ENCODE measurements at regions not wholly inside any gene's neighbourhood (a gene's known extent, or its start where the extent isn't known, plus 50 kb on each side); places are given as distances from the start of the nearest gene placed in this dataset.
"Not testable (repeated sequence)": the region's sequence is repeated elsewhere in the genome, so short reads cannot be mapped to it uniquely, and the experiment has no call there.

DNA sequence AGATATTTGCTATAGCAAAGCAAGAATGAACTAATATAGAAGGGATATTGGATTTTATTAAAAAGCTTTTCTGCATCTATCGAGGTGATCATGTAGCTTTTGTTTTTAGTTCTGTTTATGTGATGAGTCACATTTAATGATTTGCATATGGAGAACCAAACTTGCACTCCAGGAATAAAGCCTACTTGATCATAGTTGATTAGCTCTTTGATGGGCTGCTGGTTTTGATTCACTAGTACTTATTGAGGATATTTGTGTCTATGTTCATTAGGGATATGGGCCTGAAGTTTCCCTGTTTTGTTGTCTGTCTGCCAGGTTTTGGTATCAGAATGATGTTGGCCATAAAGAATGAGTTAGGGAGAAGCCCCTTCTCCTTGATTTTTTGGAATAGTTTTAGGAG is 310.7 kb downstream of the ARPP21 start:
- DNase-seq = no peak

DNA sequence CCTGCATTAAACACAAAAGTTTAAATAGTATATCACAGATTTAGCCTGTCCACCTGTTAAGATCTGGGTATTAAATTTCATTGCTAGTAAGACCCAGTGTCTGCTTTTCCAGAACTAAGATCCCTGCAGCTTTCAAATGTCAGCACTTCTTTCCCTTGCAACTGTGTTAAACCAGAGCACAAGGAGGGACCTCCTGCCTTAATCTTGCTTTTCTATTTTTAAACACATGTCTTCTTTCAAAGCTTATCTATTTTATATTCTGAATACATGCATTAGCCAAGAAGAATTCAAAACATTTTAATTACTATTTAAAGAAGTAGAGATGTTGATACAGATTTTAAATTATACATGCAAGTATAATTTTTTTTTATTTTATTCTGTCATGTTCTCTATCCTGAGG is 315.1 kb downstream of the ARPP21 start:
- no peak for DNase-seq

DNA sequence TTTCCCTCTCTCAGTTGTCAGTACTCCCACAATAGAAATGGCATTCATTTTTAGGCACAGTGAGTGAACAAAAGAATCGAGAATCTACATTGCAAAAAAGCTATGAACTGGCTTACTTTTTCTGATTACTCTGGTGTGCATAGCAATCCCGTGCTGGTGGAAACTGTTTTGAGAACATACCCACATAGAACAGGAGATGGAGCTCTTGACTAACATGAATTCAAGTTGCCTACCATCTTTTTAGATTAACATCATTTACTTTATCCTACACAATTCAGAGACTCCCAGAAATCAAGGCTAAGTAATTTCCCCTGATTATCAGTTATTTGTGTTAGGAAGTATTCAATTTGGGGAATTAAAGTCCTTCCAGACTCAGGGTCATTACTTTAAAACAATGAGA is 326.6 kb downstream of the ARPP21 start:
- DNase-seq = no peak

DNA sequence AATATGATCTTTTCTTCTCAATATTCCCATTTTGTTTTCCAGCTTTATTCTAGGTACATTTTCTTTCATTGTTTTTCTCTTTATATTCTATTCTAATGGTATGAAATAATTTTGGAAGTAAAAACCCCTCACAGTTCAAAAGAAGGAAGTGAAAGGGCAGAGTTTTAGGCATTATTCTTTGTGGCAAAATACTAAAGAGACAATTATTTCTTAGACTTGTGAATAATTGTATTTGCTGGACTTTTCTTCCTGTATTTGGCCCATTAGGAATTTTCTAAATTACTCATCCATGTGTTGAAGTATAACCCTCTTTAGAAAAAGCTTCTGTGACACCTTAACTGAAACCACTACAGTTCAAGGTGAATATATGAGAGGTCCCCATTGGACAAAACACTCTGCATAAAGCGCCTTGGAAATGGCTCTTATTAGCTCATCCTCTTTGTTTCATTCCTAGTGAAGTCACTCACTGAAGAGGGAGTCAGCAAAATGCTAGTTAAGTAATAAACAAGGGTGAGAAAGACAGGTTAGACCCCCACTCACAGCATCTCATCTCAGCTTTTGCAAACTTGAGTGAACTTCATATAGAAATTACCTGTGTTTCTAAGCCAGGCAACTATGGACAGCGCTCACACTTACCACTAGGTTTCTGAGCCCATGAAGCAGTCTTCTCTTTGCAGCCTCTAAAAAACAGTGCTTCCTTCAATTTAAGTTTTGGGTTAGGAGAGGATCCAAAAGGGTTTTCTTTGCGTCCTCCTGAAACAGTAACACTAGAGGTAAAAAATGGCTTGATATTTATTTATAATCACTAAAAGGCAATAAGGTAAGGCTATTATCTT is 327.5 kb downstream of the ARPP21 start:
- DNase-seq = no peak

DNA sequence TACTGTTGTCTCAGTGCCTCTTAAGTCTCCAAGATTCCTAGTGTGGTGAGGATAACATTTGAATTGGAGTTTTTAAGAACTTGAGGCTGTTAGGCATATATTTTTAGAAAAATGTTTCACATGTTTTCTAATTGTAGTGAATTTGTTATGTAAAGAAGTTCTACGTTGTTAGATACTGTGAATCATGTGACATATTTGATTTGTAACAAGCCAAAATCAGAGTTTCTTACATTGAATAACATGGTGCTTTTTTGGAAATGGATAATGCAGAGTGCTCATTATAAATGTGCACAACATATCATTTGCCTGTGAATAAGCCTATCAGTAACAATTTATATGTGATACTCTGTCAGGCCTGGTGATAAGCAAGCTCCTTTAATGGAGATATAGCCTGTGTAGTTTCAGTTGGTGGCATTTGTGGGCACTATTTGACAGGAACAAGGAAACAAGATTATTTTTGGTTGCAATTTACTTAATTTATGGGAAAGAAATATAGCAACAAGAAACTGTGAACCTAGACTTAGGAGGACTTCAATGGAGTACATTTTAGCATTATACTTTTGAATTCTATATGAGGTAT is 328.8 kb downstream of the ARPP21 start:
- no peak for DNase-seq

DNA sequence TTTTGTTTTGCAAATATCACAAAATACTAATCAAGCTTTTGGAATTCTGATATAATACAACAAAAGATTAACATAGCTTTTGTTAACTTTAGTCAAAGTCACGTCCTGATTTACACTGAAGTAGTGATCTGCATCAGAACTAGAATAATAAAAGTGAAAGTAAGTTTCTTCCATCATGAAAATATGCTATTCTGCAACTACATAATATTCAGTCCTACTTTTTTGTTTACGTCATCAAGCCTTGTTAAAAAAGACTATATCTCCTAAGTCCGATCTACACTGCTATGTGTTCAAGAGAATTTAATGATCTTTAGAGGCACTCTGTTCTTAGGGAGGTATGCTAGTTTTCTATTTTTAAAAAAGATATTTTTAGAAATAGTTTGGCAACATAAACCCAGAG is 330.1 kb downstream of the ARPP21 start:
- no peak for DNase-seq

DNA sequence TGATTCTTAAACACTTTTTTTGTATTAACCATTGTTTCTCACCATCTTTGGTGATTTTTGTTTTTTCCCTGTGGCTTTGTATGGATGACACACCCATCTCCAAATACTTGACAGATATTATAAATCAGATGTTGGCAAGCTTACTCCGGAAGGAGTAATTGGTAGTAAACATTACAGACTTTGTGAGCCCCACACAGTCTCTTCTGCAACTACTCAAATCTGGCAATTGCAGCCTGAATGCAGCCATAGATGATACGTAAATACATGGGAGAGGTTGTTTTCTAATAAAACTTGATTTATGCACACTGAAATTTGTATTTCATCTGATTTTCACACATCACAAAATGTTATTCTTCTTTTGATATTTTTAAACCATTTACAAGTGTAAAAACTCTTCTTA is 331.5 kb downstream of the ARPP21 start:
- no peak for DNase-seq

DNA sequence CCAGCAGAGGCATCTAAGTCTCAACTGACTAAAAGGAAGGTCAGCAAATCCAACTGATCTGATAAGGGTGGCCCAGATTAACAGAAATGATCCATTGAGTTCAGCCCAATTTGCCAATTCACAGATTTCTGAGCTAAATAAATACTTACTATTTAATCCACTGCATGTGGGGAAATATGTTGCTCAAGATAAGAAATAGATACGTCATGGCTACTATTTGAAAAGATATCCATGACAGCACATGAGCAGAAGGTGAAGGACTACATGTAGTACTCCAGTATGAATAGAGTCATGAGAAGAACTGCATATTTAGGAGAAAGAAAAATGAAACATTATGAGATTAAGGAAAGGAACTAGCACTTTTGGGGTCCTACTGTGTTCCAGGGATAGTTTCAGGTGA is 332.4 kb downstream of the ARPP21 start:
- DNase-seq = no peak

DNA sequence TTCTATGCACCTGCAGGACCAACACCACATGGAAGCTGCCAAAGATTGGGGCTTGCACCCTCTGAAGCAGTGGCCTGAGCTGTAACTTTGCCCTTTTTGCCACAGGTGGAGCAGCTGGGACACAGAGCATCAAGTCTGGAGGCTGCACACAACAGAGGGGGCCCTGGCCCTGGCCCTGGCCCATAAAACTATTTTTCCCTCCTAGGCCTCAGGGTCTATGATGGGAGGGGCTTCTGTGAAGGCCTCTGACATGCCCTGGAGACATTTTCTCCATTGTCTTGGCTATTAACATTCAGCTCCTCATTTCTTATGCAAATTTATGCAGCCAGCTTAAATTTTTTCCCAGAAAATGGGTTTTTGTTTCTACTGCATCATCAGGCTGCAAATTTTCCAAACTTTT is 335.5 kb downstream of the ARPP21 start:
- DNase-seq = no peak

DNA sequence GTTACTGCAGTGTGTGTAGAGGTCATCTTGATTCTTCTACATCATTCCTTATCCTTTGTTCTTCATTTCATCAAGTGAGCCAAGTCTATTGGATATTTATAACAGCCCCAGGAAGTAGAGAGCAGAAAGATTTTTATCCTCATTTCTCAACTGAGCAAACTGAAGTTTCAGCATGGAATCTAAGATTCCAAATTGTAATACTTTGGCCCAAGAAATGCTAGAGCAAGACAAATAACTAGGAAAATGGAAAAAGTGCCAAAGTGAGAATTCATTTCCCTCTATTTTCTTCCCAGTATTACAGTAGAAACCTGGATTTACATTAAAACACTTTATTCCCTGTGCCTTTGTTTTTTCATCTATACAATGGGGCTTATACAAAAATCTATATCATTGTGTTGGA is 346.8 kb downstream of the ARPP21 start:
- DNase-seq = no peak

DNA sequence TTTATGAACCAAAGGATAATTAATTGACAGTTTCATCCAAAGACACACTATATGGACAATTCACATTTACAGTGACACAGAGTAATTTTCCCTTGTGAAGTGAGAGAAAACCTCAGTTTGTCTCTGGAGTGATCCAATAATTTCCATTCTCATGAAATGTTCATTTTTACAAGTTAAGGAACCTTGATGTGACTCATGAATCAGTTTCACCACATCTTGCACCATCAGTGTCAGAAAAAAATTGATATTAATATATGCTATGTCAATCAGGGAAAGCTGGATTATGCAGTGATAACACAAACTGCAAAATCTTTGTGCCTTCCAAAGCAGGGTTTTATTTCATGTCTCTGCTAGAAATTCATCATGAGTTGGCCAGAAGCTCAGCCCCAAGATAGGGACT is 348.1 kb downstream of the ARPP21 start:
- DNase-seq = no peak

DNA sequence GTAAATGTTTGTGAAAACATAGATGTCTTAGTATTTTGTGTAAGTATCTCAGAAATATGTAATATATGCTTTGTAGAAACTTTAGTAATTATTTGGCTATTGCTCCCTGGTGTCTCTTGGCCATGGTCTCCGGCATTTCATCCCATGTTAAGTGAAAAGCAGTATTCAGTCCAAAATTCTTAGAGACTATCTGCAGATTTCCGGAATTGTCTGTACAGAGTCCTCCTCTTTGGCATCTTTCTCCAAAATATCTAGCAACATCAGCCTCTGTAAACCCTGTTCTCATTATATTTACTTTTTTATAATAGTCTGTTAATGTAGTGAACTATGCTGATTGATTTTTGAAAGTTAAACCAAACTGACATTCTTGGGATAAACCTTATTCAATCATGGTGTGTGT is 352.7 kb downstream of the ARPP21 start:
- DNase-seq = no peak

DNA sequence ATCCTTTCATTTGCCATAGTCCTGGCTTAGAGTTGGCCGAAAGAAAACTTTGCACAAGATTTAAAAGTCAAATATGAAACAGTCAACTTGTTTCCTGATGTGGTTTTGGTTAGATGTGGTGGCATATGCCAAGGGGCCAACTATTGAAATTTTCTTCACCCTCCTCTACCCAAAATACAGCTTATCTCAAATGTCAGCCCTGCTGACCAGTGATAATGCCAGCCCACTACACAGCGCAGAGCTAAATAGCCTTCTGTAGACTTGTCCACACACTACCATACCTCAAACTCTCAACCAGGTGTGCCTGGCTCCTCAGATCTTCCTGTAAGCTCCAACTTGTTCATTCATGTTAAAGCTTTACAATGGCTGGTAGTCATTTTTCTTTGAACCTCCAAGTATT is 368.5 kb upstream of the STAC start:
- DNase-seq = no peak

DNA sequence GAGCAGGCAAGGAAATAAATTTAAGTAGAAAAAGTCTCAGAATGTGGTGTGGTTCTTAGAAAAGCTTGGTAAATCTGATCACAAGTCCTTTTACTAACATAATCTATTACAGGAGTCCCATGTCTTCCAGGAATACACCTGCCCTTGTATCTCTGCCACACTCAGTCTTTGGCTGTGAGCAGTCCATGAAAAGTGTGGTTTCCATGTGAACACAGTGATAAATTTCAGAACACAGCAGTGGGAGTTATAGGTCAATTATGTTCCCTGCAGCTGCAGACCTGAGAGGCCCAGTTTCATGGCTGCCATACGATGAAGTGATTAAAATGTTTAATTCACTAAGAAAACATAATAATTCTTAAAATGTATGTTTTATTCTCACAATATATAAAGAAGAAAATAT is 366.9 kb upstream of the STAC start:
- no peak for DNase-seq

DNA sequence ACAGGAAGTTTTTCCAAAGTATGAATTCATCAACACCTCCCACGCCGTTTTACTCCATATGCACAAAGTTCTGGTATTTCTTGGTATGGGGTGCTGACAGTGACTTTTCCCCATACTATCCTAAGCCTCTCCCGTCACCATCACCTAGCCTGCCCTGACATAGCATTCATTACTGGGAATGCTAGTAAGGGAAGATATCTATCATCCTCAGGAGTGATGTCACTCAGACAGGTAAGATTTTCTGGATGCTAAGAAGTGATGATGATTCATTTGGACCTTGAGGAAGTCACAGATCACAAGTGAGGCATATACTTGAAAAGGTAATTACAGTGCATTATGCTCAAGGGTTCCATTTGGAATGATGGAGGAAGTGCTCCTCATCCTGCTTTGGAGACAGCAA is 355.1 kb upstream of the STAC start:
- DNase-seq = no peak

DNA sequence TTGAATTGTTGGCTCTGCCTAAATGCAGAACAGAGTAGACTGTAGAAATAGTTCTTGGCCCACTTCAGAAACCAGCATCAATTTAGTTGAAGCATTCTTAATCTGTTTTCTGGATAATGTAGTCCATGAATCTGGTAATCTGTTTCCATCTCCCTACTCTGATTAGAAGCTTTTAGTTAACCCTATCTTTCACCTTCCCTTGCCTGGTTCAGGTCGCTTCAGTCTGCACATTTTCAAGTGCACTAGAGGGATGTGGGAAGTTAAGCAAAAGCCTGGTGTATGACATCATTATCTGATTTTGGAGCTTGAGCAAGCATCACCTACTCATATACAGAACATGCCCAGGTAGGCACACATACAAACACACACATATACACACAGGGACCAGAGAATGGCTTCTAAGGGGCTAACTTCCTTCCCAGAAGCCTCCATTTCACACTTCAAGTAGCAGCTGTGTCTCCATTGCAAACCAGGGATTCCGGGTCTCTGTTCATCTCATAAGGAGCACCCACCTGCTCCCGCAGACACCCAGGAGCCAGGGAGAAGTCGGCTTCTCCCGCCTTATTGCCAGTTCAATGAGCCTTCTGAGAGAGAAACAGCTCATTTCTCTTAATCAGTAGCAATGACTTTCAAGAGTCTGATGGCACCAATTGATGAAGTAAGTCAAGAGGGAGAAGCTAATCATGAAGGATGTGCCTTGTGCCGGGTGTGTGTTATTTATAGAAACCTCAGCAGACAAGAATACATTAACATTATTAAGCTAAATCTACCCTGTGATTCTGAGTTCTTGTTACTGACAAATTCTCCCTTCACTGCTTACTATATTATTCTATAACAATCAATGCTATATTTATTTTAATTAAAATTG is 347.9 kb upstream of the STAC start:
- no peak for DNase-seq

DNA sequence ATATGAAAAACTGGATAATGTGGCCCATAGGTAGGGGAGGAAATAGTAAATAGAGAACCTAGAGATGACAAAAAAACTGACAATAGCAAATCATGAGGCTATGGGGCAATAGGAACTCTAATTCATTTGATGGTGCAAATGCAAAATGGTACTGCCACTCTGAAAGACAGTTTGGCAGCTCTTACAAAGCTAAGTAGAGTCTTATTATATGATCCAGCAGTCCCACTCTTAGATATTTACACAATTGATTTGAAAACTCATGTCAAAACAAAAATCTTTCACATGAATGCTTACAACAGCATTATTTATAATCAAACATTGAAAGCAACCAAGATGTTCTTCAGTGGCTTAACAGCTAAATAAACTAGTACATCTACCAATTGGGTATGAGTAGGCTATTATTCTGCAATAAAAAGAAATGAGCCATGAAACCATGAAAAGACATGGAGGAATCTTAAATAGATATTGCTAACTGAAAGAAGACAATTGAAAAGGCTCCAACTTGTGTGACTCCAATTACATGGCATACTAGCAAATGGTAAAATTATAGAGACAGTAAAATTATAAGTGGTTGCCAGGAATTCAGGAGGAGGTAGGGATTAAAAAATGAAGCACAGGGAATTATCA is 321.8 kb upstream of the STAC start:
- peak; percentile 27 for DNase-seq

DNA sequence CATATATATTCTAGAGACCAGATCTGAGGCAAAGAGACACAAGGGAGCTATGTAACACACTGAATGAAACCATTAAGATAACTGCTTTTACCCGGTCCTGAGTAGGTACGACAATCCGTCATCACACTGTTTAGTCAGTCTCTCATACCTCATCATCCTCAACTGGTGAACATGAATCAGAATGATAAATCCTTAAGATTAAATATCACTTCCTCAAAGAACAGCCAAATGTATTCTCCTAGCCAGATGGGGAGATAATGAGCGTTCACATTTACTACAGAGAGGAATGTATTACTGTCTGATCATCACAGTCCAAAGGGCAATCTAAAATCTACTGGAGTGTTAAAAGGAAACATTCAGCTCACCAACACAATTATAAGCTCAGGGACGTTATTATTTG is 319.4 kb upstream of the STAC start:
- DNase-seq = peak; percentile 22

DNA sequence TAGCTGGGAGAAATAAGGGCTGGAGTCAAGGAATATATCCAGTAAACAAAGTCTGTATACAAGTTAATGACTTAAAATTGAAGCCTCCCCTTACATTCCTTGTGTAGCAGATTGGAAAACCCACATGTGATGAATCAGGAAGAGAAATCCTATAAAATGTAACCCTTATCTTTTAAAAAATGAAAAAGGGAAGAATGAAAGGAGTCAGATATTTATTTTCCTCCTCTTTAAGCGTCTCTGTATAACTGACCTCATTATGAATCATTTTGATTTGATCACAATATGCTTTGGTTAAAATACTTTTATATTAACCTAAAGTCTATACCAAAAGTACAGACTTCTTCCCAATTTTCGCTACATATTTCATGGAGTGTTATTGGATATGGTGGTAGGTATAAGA is 316.3 kb upstream of the STAC start:
- DNase-seq = no peak

DNA sequence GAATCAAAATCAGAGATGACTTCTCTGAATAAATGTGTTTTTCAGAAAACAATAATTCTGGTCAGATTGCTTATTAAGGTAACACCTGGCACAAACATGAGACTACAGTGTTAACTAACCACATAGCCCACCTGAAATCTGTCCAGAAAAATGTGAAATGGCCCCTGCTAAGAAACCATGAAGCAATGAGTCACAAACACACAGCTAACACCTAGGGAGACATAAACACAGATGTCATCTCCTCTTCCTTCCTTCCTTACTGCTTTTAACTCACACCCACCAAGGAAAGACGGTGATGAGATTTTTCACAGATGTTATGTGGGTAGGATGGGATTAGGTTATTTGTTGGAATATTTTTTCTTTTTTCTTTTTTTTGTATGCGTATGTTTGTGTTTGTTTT is 315.0 kb upstream of the STAC start:
- no peak for DNase-seq

DNA sequence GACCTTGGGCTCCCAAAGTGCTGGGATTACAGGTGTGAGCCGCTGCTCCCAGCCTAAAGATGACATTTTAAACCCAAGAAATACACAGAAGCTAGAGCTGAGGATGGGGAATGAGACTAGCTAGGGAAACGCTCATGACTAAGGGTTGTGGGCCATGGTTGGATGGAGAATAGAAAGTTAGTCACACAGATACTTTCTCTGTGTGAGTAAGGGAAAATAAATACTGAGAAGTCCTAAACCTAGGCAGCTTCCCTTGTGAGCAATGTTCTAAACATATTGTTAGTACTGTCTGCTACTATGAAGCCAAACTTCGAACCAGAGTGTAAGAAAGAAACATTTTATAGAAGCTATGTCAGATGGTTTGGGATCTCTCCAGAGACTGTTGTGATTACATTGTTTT is 304.8 kb upstream of the STAC start:
- no peak for DNase-seq

DNA sequence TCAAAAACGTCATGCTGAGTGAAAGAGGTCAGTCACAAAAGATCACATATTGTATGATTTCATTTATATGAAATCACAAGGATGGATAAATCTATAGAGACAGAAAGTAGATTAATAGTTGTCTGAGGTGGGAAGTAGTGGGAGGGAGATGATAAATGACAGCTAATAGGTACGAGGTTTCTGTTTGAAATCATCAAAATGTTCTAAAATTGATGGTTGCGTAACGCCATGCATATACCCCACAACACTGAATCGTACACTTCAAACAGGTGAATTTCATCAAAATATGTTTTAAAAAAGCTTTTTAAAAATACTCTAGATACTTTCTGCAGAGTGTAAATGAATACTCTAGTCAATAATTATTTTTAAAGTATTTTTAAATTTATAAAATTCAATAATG is 303.0 kb upstream of the STAC start:
- no peak for DNase-seq

DNA sequence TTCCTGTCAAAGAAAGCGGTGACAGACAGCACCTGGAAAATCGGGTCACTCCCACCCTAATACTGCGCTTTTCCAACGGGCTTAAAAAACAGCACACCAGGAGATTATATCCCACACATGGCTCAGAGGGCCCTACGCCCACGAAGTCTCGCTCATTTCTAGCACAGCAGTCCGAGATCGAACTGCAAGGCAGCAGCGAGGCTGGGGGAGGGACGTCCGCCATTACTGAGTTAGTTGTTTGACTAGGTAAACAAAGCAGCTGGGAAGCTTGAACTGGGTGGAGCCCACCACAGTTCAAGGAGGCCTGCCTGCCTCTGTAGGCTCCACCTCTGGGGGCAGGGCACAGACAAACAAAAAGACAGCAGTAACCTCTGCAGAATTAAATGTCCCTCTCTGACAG is 297.3 kb upstream of the STAC start:
- DNase-seq = not testable (repeated sequence)

DNA sequence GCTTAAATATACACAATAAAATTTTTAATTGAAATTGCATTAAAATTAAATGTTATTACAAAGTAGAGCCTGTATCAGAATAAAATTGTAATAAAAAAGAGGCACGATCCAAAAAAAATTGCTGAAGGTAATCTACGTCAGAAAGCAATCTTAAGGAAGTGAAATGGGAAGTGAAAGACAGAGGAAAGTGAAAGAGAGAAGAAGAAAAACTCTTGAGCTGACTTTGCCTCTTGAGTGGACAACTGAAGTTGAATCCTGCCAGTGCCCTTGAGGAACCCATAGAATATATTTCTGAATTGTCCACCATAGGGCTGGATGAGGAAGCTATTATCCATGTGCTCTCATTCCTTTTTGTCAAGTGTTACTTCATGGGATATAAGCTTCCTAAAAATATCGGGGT is 285.1 kb upstream of the STAC start:
- DNase-seq = no peak
